ENCODE measurements at regions not wholly inside any gene's neighbourhood (a gene's known extent, or its start where the extent isn't known, plus 50 kb on each side); places are given as distances from the start of the nearest gene placed in this dataset.

DNA sequence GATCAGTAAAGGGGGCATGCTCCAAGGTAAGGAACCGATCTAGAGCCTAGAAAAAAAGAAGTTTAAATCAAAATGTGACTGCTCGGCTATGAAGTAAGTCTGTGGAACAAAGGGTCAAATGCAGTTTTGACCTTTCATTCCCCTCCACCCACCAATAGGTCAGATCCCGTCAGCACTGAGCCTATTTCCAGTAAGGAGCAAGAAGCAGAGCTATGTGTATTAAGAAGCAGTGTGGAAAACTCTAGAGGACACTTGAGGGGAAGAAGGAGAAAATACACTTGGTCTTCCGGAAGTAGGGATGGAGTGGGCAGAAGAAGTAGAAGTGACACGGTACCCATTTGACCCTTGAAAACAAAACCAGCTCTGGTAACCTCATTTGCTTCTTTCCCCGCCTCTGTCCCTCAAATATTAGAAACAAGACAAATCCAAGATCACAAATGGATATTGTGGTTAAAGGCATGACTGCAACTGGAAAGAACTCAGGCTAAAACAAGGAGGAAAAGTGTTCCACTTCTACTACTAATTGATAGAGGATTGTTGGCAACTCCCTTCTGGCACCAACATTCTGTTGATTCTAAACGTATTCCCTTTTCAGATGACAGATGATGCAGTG, 888.3 kb upstream of the NR2F2 start:
- Histone ChIP-seq H3K4me3 (ENCODE audit: low read length) (no peak overlapping the region), H3K9me3 (ENCODE audit: control insufficient read depth, low read length) (no peaks in the 10 kb centered on the region), H3K36me3 (ENCODE audit: control insufficient read depth, insufficient read depth, low read length) (no peaks in the 10 kb centered on the region), H3K9ac (ENCODE audit: low read length) (no peak overlapping the region), H3K27me3 (ENCODE audit: control insufficient read depth, insufficient read depth, low read length) (no peaks in the 10 kb centered on the region), H3K4me1 (ENCODE audit: control insufficient read depth, insufficient read depth, low read length) (no peaks in the 10 kb centered on the region)

DNA sequence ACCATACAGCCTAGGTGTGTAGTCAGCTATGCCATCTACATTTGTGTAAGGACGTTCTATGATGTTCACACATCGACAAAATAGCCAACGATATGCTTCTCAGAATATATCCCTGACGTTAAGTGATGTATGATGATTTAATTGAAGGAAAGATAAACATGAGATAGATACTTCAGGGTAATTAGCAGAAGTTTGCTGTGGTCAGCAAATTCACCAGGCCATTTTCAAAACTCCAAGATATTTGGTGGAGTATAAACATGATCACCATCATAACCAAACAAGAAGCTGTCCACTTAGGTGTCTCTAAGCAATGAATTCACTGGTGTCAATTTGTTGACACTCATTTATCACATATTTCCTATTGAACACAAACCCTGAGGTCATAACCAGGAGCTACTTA, 885.6 kb upstream of the NR2F2 start:
- Histone ChIP-seq H3K9me3 (ENCODE audit: control insufficient read depth, low read length) (no peaks in the 10 kb centered on the region), H3K27me3 (ENCODE audit: control insufficient read depth, insufficient read depth, low read length) (no peaks in the 10 kb centered on the region), H3K36me3 (ENCODE audit: control insufficient read depth, insufficient read depth, low read length) (no peaks in the 10 kb centered on the region), H3K9ac (ENCODE audit: low read length) (no peak overlapping the region), H3K4me1 (ENCODE audit: control insufficient read depth, insufficient read depth, low read length) (no peaks in the 10 kb centered on the region), H3K4me3 (ENCODE audit: low read length) (no peak overlapping the region)

DNA sequence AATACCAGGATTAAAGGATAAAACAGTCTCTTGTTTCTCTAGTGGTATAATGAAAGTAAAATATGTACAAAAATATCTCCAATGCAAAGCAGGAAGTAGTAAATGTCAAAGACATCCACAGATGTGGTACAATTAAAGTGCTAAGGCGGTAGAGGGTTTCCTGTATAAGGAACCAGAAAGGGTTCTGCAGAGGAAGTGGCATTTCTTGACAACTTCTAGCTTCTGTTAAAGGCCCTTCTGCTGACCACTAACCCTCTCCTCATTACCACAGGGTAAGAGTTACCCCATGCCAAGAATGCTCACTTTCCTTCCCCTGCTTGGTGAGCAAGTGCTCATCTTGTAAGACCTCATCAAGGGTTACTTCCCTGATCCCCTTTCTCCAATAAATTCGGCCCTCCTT, 883.6 kb upstream of the NR2F2 start:
- H3K4me1 ChIP-seq (ENCODE audit: control insufficient read depth, insufficient read depth, low read length) = no peaks in the 10 kb centered on the region
- H3K27me3 ChIP-seq (ENCODE audit: control insufficient read depth, insufficient read depth, low read length) = no peaks in the 10 kb centered on the region
- H3K9ac ChIP-seq (ENCODE audit: low read length) = no peak overlapping the region
- no peaks in the 10 kb centered on the region for H3K9me3 ChIP-seq (ENCODE audit: control insufficient read depth, low read length)
- H3K4me3 ChIP-seq (ENCODE audit: low read length) = no peak overlapping the region
- H3K36me3 ChIP-seq (ENCODE audit: control insufficient read depth, insufficient read depth, low read length) = no peaks in the 10 kb centered on the region

DNA sequence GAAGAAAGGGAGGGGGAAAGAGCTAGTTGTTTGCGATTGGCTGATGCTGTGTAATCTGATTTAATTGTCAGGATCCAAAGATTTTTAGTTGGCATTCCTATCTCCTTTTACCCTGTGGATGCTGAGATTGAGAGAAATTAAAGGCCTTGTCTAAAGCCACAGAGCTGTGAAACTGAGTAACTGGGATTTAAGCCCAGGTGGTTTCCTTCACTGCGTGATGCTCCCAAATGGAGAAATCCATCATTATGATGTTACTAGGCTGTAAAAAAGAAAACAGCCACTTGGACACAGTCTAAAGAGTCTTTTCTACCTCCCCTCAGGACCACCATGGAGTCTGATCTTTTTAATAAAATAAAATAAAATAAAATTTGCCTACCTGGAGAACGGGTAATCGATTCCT, 883.0 kb upstream of the NR2F2 start:
- Histone ChIP-seq H3K9ac (ENCODE audit: low read length) (no peak overlapping the region), H3K4me1 (ENCODE audit: control insufficient read depth, insufficient read depth, low read length) (no peaks in the 10 kb centered on the region), H3K27me3 (ENCODE audit: control insufficient read depth, insufficient read depth, low read length) (no peaks in the 10 kb centered on the region), H3K36me3 (ENCODE audit: control insufficient read depth, insufficient read depth, low read length) (no peaks in the 10 kb centered on the region), H3K4me3 (ENCODE audit: low read length) (no peak overlapping the region), H3K9me3 (ENCODE audit: control insufficient read depth, low read length) (no peaks in the 10 kb centered on the region)

DNA sequence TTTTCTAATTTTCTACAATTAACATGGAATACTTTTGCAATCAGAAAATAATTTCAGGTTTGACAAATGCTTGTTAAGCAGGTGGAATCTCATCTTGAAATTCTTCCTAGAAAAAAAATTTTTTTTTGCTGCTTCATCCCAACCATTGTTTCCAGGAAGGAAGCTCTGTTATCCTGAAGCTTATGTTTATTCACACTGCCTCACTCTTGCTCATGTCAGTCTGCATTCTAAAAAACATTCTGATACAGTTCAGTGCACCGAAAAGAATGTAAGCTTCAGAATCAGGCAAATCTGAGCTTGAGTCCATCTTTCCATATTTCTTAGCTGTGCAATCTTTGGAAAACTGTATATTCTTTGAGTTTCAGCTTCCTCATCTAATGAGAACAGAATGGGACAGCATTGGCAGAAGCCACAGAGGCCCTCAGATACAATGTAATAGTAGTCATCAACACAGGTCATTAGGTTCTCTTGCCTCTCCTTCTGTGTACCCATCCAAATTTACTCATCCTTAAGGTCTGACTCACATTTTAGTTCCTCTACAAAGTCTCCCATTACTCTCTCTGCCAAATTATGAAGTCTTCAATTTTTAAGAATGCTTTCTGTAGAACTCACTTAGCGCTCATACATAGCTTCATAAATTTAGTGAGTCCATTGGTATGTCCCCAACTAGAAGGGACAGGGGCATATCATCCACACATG, 881.8 kb upstream of the NR2F2 start:
- Histone ChIP-seq H3K4me1 (ENCODE audit: control insufficient read depth, insufficient read depth, low read length) (no peaks in the 10 kb centered on the region), H3K4me3 (ENCODE audit: low read length) (no peak overlapping the region), H3K27me3 (ENCODE audit: control insufficient read depth, insufficient read depth, low read length) (no peaks in the 10 kb centered on the region), H3K9ac (ENCODE audit: low read length) (no peak overlapping the region), H3K36me3 (ENCODE audit: control insufficient read depth, insufficient read depth, low read length) (no peaks in the 10 kb centered on the region), H3K9me3 (ENCODE audit: control insufficient read depth, low read length) (no peaks in the 10 kb centered on the region)

DNA sequence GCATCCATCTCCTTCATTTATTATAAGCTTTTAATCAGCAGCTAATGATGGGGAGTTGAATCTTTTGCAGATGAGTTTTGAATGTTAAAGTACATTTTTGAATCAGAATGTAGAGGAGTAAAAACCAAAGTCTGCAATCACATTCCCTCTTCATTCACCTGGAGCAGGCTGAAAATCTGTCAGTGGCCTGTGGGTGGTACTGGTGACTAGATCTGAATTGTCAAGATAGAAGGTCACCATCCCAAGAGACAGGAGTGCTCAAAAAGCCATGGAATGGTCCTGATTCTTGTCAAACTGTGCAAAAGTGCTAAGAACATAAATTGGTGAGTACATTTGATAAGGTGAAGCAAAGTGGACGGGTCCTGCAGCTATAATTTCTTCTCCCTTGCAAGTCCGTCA, 881.3 kb upstream of the NR2F2 start:
- Histone ChIP-seq H3K9me3 (ENCODE audit: control insufficient read depth, low read length) (no peaks in the 10 kb centered on the region), H3K4me1 (ENCODE audit: control insufficient read depth, insufficient read depth, low read length) (no peaks in the 10 kb centered on the region)

DNA sequence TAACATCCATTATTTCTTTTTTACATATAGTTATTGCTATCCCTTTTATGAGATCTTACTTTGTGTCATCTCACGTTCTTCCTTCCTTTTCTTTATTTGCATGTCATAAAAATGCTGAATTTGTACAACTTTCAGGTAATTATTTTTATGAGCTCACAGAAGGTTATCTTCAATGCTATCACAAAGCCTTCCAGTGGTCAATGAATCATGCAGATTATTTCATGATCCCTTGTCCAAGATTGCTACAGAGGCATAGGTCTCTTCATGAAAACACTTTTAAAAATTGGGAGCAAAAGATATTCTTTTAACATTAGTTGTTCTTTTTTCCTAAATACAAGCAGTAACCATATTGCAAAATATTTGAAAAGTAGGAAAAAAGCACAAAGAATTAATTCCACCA, 880.1 kb upstream of the NR2F2 start:
- no peaks in the 10 kb centered on the region for H3K9me3 ChIP-seq (ENCODE audit: control insufficient read depth, low read length)
- no peaks in the 10 kb centered on the region for H3K27me3 ChIP-seq (ENCODE audit: control insufficient read depth, insufficient read depth, low read length)
- H3K4me3 ChIP-seq (ENCODE audit: low read length) = no peak overlapping the region
- no peaks in the 10 kb centered on the region for H3K36me3 ChIP-seq (ENCODE audit: control insufficient read depth, insufficient read depth, low read length)
- no peak overlapping the region for H3K9ac ChIP-seq (ENCODE audit: low read length)
- H3K4me1 ChIP-seq (ENCODE audit: control insufficient read depth, insufficient read depth, low read length) = no peaks in the 10 kb centered on the region

More for the DNA sequence above, 881.3 kb upstream of the NR2F2 start:
- H3K4me3 ChIP-seq (ENCODE audit: low read length) = no peak overlapping the region
- no peak overlapping the region for H3K9ac ChIP-seq (ENCODE audit: low read length)
- H3K27me3 ChIP-seq (ENCODE audit: control insufficient read depth, insufficient read depth, low read length) = no peaks in the 10 kb centered on the region
- H3K36me3 ChIP-seq (ENCODE audit: control insufficient read depth, insufficient read depth, low read length) = no peaks in the 10 kb centered on the region

DNA sequence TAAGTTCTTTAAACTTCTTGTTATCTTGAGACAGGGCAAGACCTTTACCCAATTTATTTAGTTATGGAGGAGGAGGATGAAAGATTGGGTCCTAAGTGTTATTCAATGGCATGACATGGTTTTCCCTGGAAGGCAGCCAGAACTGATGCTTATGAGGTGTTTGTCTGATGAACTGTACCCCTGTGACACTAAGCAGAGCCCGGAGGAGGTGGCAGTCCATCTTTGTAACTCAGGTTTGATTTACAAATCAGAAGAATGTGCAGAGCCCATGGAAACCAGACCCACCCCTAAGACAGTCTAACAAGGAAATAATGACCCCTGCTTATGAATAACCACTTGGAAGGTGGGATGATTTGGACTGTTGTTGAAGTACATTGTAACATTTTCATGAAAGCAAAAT, 878.6 kb upstream of the NR2F2 start:
- H3K4me3 ChIP-seq (ENCODE audit: low read length) = no peak overlapping the region
- no peaks in the 10 kb centered on the region for H3K36me3 ChIP-seq (ENCODE audit: control insufficient read depth, insufficient read depth, low read length)
- H3K9ac ChIP-seq (ENCODE audit: low read length) = no peak overlapping the region
- no peaks in the 10 kb centered on the region for H3K9me3 ChIP-seq (ENCODE audit: control insufficient read depth, low read length)
- H3K4me1 ChIP-seq (ENCODE audit: control insufficient read depth, insufficient read depth, low read length) = no peaks in the 10 kb centered on the region
- no peaks in the 10 kb centered on the region for H3K27me3 ChIP-seq (ENCODE audit: control insufficient read depth, insufficient read depth, low read length)

DNA sequence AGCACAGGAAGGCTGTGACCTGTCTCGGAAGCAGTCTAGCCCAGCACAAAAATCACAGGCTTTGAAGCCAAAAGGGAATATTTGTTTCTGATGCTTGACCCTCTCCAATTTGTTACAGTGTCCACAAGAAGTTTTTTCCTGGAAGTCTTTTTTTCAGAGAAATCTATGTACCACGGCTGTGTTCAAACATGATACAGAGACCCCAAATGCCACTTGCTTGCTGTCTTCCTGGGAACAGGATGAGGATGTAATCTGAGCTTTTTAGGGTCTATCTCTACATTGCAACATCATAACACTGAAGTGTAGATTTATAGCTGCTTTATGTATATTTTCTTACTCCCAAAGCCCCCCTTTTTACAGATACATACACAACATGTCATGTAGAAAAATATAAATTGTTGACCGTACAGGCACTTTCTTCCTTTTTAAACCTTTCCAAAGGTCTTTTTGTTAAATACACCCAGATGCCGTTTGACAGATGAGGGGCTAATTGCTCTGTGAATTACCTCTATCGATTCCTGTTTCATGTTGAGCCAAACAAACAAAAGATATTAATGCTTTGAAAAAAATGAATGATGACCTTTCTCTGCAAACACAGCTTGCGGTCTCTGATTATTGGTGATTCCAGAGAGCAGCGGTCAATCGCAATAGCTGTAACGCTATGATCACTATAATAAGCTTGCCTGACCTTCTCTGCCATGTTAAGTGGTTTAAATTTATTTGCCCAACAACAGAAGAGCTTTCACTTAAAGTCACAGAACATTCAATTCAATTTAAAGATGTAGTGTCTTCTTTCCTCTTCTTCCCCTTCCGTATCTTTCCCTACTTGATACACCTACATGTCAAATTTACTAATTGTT, 875.9 kb upstream of the NR2F2 start:
- Histone ChIP-seq H3K4me3 (ENCODE audit: low read length) (no peak overlapping the region), H3K9ac (ENCODE audit: low read length) (no peak overlapping the region), H3K36me3 (ENCODE audit: control insufficient read depth, insufficient read depth, low read length) (no peaks in the 10 kb centered on the region)

DNA sequence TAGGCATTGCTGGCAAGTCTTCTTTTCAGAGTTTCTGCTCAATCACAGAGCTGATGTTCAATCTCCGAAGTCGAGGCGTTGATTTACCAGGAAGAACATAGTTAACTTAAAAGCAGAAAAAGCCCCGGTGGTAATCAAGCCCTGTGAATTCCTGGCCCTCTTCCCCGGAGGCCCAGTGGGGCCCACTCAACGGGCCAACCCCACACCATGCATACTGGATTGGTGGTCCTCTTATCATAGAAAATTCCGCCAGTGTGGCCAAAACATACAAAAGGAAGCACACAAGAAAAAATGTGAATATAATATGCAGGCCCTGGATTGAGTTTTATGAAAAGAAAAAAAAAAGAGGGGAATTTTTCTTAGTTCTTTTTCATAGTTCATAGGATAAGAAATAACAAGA, 873.0 kb upstream of the NR2F2 start:
- no peaks in the 10 kb centered on the region for H3K4me1 ChIP-seq (ENCODE audit: control insufficient read depth, insufficient read depth, low read length)
- H3K36me3 ChIP-seq (ENCODE audit: control insufficient read depth, insufficient read depth, low read length) = no peaks in the 10 kb centered on the region
- no peak overlapping the region for H3K4me3 ChIP-seq (ENCODE audit: low read length)
- H3K9ac ChIP-seq (ENCODE audit: low read length) = no peak overlapping the region
- no peaks in the 10 kb centered on the region for H3K9me3 ChIP-seq (ENCODE audit: control insufficient read depth, low read length)
- H3K27me3 ChIP-seq (ENCODE audit: control insufficient read depth, insufficient read depth, low read length) = peaks cover 3% of the 10 kb centered on the region

More for the DNA sequence above, 875.9 kb upstream of the NR2F2 start:
- no peaks in the 10 kb centered on the region for H3K9me3 ChIP-seq (ENCODE audit: control insufficient read depth, low read length)
- H3K27me3 ChIP-seq (ENCODE audit: control insufficient read depth, insufficient read depth, low read length) = no peaks in the 10 kb centered on the region
- no peaks in the 10 kb centered on the region for H3K4me1 ChIP-seq (ENCODE audit: control insufficient read depth, insufficient read depth, low read length)

DNA sequence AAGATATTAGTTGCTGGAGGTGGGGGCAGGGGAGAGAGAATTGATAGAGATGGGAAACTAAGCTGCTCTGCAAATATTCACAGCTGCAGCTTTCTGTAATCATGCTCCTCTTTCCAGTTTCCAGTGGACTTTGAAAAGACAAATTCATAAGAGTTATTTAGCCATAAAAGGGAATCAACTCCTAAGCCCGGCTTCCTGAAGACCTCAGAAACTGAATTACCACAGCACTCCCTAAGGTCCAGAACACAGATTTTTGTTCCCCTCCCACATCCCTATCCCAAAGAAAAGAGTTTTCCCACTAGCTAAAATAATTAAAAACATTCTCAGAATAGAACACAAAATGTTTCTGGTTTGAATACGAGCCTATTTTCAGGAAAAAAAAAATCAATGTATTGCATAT, 871.8 kb upstream of the NR2F2 start:
- no peaks in the 10 kb centered on the region for H3K4me1 ChIP-seq (ENCODE audit: control insufficient read depth, insufficient read depth, low read length)
- peaks cover 3% of the 10 kb centered on the region for H3K27me3 ChIP-seq (ENCODE audit: control insufficient read depth, insufficient read depth, low read length)
- no peaks in the 10 kb centered on the region for H3K36me3 ChIP-seq (ENCODE audit: control insufficient read depth, insufficient read depth, low read length)
- no peaks in the 10 kb centered on the region for H3K9me3 ChIP-seq (ENCODE audit: control insufficient read depth, low read length)
- H3K4me3 ChIP-seq (ENCODE audit: low read length) = no peak overlapping the region
- H3K9ac ChIP-seq (ENCODE audit: low read length) = no peak overlapping the region

DNA sequence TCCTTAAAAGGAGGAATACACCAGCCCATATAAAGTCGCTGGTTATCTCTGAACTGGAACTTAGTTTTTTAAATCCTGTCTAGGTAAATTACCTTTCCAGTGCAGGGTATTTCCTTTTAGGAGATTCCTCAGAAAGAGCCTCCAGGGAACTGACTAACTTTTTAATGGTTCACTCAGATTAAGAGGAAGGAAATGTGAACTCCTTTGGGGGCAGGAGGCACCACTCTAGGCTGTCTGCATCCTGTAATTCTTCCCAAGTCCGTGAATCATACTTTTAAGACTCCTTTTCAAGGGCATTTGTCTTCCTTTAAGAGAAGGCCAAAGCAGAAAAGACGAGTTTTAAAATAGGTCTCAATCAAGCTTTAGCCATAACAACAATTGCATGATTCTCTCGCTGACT, 871.2 kb upstream of the NR2F2 start:
- Histone ChIP-seq H3K36me3 (ENCODE audit: control insufficient read depth, insufficient read depth, low read length) (no peaks in the 10 kb centered on the region), H3K4me3 (ENCODE audit: low read length) (no peak overlapping the region), H3K9me3 (ENCODE audit: control insufficient read depth, low read length) (no peaks in the 10 kb centered on the region), H3K4me1 (ENCODE audit: control insufficient read depth, insufficient read depth, low read length) (peaks cover 4% of the 10 kb centered on the region), H3K27me3 (ENCODE audit: control insufficient read depth, insufficient read depth, low read length) (peaks cover 3% of the 10 kb centered on the region), H3K9ac (ENCODE audit: low read length) (no peak overlapping the region)

All from mucosa of stomach (tissue), 1 donor.